ENCODE measurements at regions not wholly inside any gene's neighbourhood (a gene's known extent, or its start where the extent isn't known, plus 50 kb on each side); places are given as distances from the start of the nearest gene placed in this dataset.

DNA sequence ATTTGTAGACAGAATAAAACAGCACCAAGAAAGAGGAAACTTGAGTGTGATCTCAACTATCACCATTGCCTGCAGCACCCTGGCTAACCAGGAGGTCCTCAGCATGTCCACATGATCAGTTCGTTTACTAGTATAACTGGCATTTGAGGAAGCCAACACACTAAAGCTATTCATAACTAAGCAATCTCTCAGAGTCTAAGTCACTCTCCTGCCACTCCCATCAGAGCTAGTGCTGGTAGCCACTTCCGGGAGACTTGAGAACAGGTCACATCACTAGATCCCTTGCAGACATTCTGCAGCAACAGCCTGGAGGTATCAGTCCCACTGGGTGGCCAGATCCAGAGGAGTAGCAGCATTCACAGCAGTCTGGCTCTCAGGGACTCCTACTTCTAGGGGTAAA lies 352.9 kb upstream of the OR4E1 start:
- DNase-seq: no peak
- no peak overlapping the region for H3K4me3 ChIP-seq
- no peaks in the 10 kb centered on the region for H3K4me1 ChIP-seq
- no peak overlapping the region for H3K27ac ChIP-seq
- TF ChIP-seq, protein P1, sequence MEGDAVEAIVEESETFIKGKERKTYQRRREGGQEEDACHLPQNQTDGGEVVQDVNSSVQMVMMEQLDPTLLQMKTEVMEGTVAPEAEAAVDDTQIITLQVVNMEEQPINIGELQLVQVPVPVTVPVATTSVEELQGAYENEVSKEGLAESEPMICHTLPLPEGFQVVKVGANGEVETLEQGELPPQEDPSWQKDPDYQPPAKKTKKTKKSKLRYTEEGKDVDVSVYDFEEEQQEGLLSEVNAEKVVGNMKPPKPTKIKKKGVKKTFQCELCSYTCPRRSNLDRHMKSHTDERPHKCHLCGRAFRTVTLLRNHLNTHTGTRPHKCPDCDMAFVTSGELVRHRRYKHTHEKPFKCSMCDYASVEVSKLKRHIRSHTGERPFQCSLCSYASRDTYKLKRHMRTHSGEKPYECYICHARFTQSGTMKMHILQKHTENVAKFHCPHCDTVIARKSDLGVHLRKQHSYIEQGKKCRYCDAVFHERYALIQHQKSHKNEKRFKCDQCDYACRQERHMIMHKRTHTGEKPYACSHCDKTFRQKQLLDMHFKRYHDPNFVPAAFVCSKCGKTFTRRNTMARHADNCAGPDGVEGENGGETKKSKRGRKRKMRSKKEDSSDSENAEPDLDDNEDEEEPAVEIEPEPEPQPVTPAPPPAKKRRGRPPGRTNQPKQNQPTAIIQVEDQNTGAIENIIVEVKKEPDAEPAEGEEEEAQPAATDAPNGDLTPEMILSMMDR (IDR thresholded peaks at IDR 0.05 in 8 of 11, conservative IDR thresholded peaks at IDR 0.05 in 3 of 11): no peak
- TF ChIP-seq POLR2AphosphoS5 (IDR thresholded peaks at IDR 0.05) (no peak), POLR2A (IDR thresholded peaks at IDR 0.05) (no peak)
- H3K9me3 ChIP-seq: no peaks in the 10 kb centered on the region
- H3K27me3 ChIP-seq (replicated peaks in 1 of 7): peaks cover 0 to 8% (median 0%) of the 10 kb centered on the region in 7 donors
- no peaks in the 10 kb centered on the region for H3K36me3 ChIP-seq
- WGBS, 5 donors: 44 to 83% (median 67%) methylated on average over 2 of the region's 2 CpGs
- intact Hi-C loops (cut with DNase I; ENCODE audit: low total_unique reads): no loop called here

DNA sequence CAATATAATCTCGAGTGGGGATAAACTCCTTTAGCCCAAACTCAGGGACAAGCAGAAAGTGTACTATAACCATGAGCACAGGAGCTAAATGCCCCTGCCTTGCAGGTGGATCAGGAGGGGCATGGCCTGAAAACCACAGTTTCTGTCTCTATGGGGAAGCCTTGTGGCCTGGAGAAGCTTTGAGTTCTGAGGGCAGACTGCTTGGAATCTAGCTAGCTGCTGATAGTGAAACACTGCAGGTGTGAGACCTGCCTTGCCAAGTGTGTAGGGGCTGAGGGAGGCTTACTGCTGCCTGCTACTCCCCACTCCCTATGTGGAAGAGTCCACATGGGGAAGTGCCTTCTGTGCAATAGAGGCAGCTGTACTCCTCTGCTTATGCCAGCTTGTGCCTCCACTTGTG lies 352.3 kb upstream of the OR4E1 start:
- Histone ChIP-seq H3K9me3 (no peaks in the 10 kb centered on the region), H3K27me3 (replicated peaks in 1 of 7) (peaks cover 0 to 8% (median 0%) of the 10 kb centered on the region in 7 donors), H3K27ac (no peak overlapping the region), H3K4me3 (no peak overlapping the region), H3K4me1 (no peaks in the 10 kb centered on the region), H3K36me3 (no peaks in the 10 kb centered on the region)
- intact Hi-C loops (cut with DNase I; ENCODE audit: low total_unique reads): no loop called here
- WGBS, 5 donors: 67 to 92% (median 76%) methylated on average over 1 of the region's 1 CpG
- TF ChIP-seq, protein P1 (IDR thresholded peaks at IDR 0.05 in 8 of 11, conservative IDR thresholded peaks at IDR 0.05 in 3 of 11): no peak
- TF ChIP-seq POLR2A (IDR thresholded peaks at IDR 0.05) (no peak), POLR2AphosphoS5 (IDR thresholded peaks at IDR 0.05) (no peak)
- DNase-seq: no peak

DNA sequence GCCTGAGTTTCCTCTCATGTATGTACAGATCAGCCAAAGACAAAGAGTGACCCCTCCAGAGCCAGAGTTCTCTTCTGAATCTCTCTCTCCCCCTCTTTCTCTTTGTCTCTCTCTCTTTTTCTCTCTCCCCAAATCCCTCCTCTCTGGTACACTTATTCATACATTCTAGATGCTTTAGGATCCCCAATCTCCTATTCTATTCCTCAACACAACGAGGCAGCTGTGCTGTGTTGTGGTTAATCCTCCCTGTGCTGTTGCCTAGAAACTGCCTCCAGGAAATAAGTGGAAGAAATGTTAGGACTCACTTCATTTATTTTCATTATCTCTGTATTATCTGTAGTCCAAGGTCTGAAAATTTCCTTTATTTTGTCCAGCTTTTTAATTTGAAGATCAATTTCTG lies 350.5 kb upstream of the OR4E1 start:
- no peak overlapping the region for H3K4me3 ChIP-seq
- H3K27ac ChIP-seq: no peak overlapping the region
- TF ChIP-seq POLR2AphosphoS5 (IDR thresholded peaks at IDR 0.05): no peak
- TF ChIP-seq, protein P1 (IDR thresholded peaks at IDR 0.05 in 8 of 11, conservative IDR thresholded peaks at IDR 0.05 in 3 of 11): no peak
- no peak for TF ChIP-seq POLR2A (IDR thresholded peaks at IDR 0.05)
- 0 to 13% (median 6%) methylated on average over 1 of the region's 1 CpG for WGBS, 5 donors
- no peaks in the 10 kb centered on the region for H3K9me3 ChIP-seq
- DNase-seq: no peak
- H3K27me3 ChIP-seq (replicated peaks in 1 of 7): peaks cover 0 to 8% (median 0%) of the 10 kb centered on the region in 7 donors
- no peaks in the 10 kb centered on the region for H3K36me3 ChIP-seq
- intact Hi-C loops (cut with DNase I; ENCODE audit: low total_unique reads): no loop called here
- no peaks in the 10 kb centered on the region for H3K4me1 ChIP-seq

DNA sequence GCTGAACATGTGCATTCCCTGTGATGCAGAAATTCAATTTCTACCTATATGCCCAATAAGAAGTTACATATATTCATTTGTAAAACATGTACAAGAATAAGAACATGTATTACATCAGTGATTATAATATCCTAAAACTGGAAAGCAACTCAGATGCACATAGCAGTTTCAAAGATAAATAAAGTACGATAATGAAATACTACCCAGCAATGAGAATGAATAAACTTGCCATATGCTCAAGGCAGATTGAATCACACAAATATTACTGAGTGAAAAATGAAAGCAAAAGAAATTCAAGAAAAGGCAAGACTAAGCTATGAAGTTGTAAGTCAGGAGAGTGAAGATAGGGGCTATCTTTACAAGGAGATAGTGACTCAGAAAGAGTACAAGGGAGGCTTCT lies 345.3 kb upstream of the OR4E1 start:
- DNase-seq: no peak
- H3K27me3 ChIP-seq (replicated peaks in 1 of 7): no peaks in the 10 kb centered on the region
- no peak overlapping the region for H3K27ac ChIP-seq
- TF ChIP-seq POLR2A (IDR thresholded peaks at IDR 0.05) (no peak), POLR2AphosphoS5 (IDR thresholded peaks at IDR 0.05) (no peak)
- TF ChIP-seq, protein P1 (IDR thresholded peaks at IDR 0.05 in 8 of 11, conservative IDR thresholded peaks at IDR 0.05 in 3 of 11): no peak
- intact Hi-C loops (cut with DNase I; ENCODE audit: low total_unique reads): no loop called here
- H3K36me3 ChIP-seq: no peaks in the 10 kb centered on the region
- 84 to 98% (median 93%) methylated on average over 1 of the region's 1 CpG for WGBS, 5 donors
- H3K4me1 ChIP-seq: no peaks in the 10 kb centered on the region
- H3K4me3 ChIP-seq: no peak overlapping the region
- H3K9me3 ChIP-seq: no peaks in the 10 kb centered on the region
